ENCODE measurements at regions not wholly inside any gene's neighbourhood (a gene's known extent, or its start where the extent isn't known, plus 50 kb on each side); places are given as distances from the start of the nearest gene placed in this dataset.

DNA sequence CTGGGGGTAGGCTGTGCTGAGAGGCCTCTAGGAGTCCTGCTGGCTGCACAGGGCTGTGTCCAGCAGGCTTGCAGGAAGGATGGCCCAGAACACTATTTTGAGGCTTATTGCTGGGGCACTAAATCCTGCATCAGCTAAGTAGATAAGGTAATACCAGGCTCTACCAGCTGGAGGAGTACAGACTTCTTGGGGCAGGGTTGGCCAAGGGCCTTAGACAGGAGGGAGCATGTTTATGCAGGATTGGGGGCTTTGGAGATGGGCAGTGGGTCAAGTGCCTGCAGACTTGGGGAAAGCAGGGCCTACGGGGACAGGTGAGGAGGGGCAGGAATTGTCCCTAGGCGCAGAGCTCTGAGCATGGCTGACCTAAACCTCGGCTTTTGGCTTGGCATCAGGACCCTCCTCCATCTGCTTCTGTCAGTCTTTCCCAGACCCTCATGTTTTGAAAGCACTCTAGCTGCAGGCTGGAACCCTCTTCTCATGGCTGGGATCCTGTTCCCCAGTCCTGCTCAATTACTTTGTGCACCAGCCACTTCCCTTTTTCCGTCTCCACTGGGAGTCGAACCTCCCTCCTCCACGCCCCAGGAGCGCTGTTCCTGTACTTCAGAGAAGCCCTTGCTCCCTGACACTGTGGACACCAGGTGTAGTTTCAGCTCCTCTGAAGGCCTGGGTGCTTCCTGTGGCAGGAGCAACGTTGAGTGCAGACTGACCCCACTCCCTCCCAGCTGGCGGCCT lies 61.0 kb upstream of the SPTLC1 start:
- Histone ChIP-seq H3K27me3 (no peaks in the 10 kb centered on the region), H3K4me1 (no peaks in the 10 kb centered on the region), H3K9me3 (peaks cover 0 to 21% (median 0%) of the 10 kb centered on the region in 3 donors), H3K4me3 (no peak overlapping the region), H3K27ac (no peak overlapping the region), H3K36me3 (no peaks in the 10 kb centered on the region)
- TF ChIP-seq, protein P1, sequence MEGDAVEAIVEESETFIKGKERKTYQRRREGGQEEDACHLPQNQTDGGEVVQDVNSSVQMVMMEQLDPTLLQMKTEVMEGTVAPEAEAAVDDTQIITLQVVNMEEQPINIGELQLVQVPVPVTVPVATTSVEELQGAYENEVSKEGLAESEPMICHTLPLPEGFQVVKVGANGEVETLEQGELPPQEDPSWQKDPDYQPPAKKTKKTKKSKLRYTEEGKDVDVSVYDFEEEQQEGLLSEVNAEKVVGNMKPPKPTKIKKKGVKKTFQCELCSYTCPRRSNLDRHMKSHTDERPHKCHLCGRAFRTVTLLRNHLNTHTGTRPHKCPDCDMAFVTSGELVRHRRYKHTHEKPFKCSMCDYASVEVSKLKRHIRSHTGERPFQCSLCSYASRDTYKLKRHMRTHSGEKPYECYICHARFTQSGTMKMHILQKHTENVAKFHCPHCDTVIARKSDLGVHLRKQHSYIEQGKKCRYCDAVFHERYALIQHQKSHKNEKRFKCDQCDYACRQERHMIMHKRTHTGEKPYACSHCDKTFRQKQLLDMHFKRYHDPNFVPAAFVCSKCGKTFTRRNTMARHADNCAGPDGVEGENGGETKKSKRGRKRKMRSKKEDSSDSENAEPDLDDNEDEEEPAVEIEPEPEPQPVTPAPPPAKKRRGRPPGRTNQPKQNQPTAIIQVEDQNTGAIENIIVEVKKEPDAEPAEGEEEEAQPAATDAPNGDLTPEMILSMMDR (IDR thresholded peaks at IDR 0.05): no peak
- TF ChIP-seq EP300 (IDR thresholded peaks at IDR 0.05): no peak
- no peak for TF ChIP-seq POLR2A (IDR thresholded peaks at IDR 0.05)
- TF ChIP-seq POLR2AphosphoS5 (IDR thresholded peaks at IDR 0.05): no peak
- ATAC-seq: no peak
- 80 to 85% methylated on average over 2 to 4 of the region's 9 CpGs for WGBS, 2 donors (ENCODE audit: low coverage in 1 of 2)

DNA sequence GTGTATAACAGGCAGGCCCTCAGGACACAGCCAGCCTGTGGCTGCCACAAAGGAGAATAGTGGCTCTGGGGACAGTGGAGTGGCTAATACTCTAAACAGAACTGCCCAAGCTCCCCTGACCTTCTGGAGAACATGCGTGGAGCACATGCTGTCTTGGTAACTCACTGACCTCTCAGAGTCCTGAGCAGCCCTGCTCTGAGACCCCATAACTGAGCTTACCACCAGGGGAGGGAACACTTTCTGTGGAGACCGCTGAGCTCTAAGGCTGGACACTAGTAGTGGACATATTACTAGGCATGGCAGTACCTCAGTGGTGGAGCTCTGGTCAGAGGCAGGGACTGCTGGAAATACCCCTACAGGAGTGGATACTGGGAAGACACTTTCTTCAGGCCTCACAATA lies 60.2 kb upstream of the SPTLC1 start:
- H3K27ac ChIP-seq: no peak overlapping the region
- peaks cover 0 to 18% (median 0%) of the 10 kb centered on the region in 3 donors for H3K9me3 ChIP-seq
- no peaks in the 10 kb centered on the region for H3K4me1 ChIP-seq
- 43% methylated on average over 1 of the region's 2 CpGs; no CpG with 5 or more reads in 1 of the 2 donors for WGBS, 2 donors (ENCODE audit: low coverage in 1 of 2)
- no peak for TF ChIP-seq POLR2AphosphoS5 (IDR thresholded peaks at IDR 0.05)
- TF ChIP-seq EP300 (IDR thresholded peaks at IDR 0.05): no peak
- TF ChIP-seq POLR2A (IDR thresholded peaks at IDR 0.05): no peak
- no peaks in the 10 kb centered on the region for H3K36me3 ChIP-seq
- H3K4me3 ChIP-seq: no peak overlapping the region
- no peaks in the 10 kb centered on the region for H3K27me3 ChIP-seq
- no peak for ATAC-seq

- Histone ChIP-seq H3K9me3 (peaks cover 0 to 18% (median 0%) of the 10 kb centered on the region in 3 donors), H3K36me3 (no peaks in the 10 kb centered on the region), H3K27me3 (no peaks in the 10 kb centered on the region), H3K4me3 (no peak overlapping the region), H3K27ac (no peak overlapping the region), H3K4me1 (no peaks in the 10 kb centered on the region)
- 96% methylated on average over 4 of the region's 7 CpGs; no CpG with 5 or more reads in 1 of the 2 donors for WGBS, 2 donors (ENCODE audit: low coverage in 1 of 2)
- no peak for ATAC-seq
- TF ChIP-seq EP300 (IDR thresholded peaks at IDR 0.05) (no peak), POLR2A (IDR thresholded peaks at IDR 0.05) (no peak), POLR2AphosphoS5 (IDR thresholded peaks at IDR 0.05) (no peak)
- TF ChIP-seq, protein P1 (IDR thresholded peaks at IDR 0.05): no peak
Observed at GRCh38 chr9:92173318-92173717, 58.1 kb upstream of the SPTLC1 start.

GRCh38 chr9:92171822-92172221 lies 56.6 kb upstream of the SPTLC1 start:
- Histone ChIP-seq H3K27ac (no peak overlapping the region), H3K36me3 (no peaks in the 10 kb centered on the region), H3K4me1 (no peaks in the 10 kb centered on the region), H3K4me3 (no peak overlapping the region), H3K27me3 (no peaks in the 10 kb centered on the region), H3K9me3 (peaks cover 0 to 18% (median 0%) of the 10 kb centered on the region in 3 donors)
- no CpG with 5 or more reads among the region's 9 CpGs for WGBS, 2 donors (ENCODE audit: low coverage in 1 of 2)
- TF ChIP-seq POLR2A (IDR thresholded peaks at IDR 0.05) (no peak), POLR2AphosphoS5 (IDR thresholded peaks at IDR 0.05) (no peak), EP300 (IDR thresholded peaks at IDR 0.05) (no peak)
- TF ChIP-seq, protein P1 (IDR thresholded peaks at IDR 0.05): no peak
- ATAC-seq: no peak

DNA sequence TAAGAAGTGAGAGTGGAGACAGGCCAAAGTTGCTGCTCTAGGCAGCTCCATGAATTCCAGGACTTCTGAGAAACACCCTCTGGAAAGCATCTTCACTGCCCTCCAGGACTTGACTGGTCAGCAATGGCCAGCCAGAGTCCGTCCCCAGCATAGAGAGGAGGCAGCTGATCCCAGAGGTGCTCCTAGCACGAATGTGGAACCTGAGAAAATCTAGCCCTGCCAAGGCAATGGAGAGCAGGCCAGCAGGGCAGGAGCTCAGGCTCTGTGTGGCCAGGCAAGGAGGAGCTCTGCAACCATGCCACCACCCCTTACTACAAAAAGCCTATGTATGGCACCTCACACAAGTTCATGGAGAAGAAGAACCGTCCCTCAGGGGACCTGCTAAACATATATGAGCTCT lies 56.1 kb upstream of the SPTLC1 start:
- 83% methylated on average over 1 of the region's 3 CpGs; no CpG with 5 or more reads in 1 of the 2 donors for WGBS, 2 donors (ENCODE audit: low coverage in 1 of 2)
- no peaks in the 10 kb centered on the region for H3K27me3 ChIP-seq
- H3K4me1 ChIP-seq: no peaks in the 10 kb centered on the region
- no peak for TF ChIP-seq EP300 (IDR thresholded peaks at IDR 0.05)
- no peak for TF ChIP-seq POLR2AphosphoS5 (IDR thresholded peaks at IDR 0.05)
- no peak for TF ChIP-seq POLR2A (IDR thresholded peaks at IDR 0.05)
- TF ChIP-seq, protein P1 (IDR thresholded peaks at IDR 0.05): no peak
- no peak for ATAC-seq
- H3K36me3 ChIP-seq: no peaks in the 10 kb centered on the region
- no peak overlapping the region for H3K4me3 ChIP-seq
- H3K27ac ChIP-seq: no peak overlapping the region
- H3K9me3 ChIP-seq: peaks cover 0 to 18% (median 0%) of the 10 kb centered on the region in 3 donors
